ENCODE measurements at regions not wholly inside any gene's neighbourhood (a gene's known extent, or its start where the extent isn't known, plus 50 kb on each side); places are given as distances from the start of the nearest gene placed in this dataset.
"Not testable (repeated sequence)": the region's sequence is repeated elsewhere in the genome, so short reads cannot be mapped to it uniquely, and the experiment has no call there.

GRCh38 chr5:158458086-158458485, 599.1 kb upstream of the CLINT1 start:
- H3K4me3 ChIP-seq (ENCODE audit: low read depth, low read length): no peak overlapping the region
- TF ChIP-seq CTCF (IDR thresholded peaks at IDR 0.05; ENCODE audit: borderline replicate concordance, insufficient read depth, low read depth, low read length): no peak

- TF ChIP-seq CTCF (IDR thresholded peaks at IDR 0.05; ENCODE audit: borderline replicate concordance, insufficient read depth, low read depth, low read length): no peak
- no peak overlapping the region for H3K4me3 ChIP-seq (ENCODE audit: low read depth, low read length)
Measured at GRCh38 chr5:158456756-158457155, 597.8 kb upstream of the CLINT1 start.

GRCh38 chr5:158456241-158456640, 597.3 kb upstream of the CLINT1 start:
- TF ChIP-seq CTCF (IDR thresholded peaks at IDR 0.05; ENCODE audit: borderline replicate concordance, insufficient read depth, low read depth, low read length): no peak
- no peak overlapping the region for H3K4me3 ChIP-seq (ENCODE audit: low read depth, low read length)

GRCh38 chr5:158451993-158452672, 593.2 kb upstream of the CLINT1 start:
- no peak overlapping the region for H3K4me3 ChIP-seq (ENCODE audit: low read depth, low read length)
- no peak for TF ChIP-seq CTCF (IDR thresholded peaks at IDR 0.05; ENCODE audit: borderline replicate concordance, insufficient read depth, low read depth, low read length)

- no peak overlapping the region for H3K4me3 ChIP-seq (ENCODE audit: low read depth, low read length)
- TF ChIP-seq CTCF (IDR thresholded peaks at IDR 0.05; ENCODE audit: borderline replicate concordance, insufficient read depth, low read depth, low read length): no peak
Measured at GRCh38 chr5:158451203-158451992, 592.5 kb upstream of the CLINT1 start.

GRCh38 chr5:158450751-158451171, 591.8 kb upstream of the CLINT1 start:
- no peak overlapping the region for H3K4me3 ChIP-seq (ENCODE audit: low read depth, low read length)
- no peak for TF ChIP-seq CTCF (IDR thresholded peaks at IDR 0.05; ENCODE audit: borderline replicate concordance, insufficient read depth, low read depth, low read length)

- H3K4me3 ChIP-seq (ENCODE audit: low read depth, low read length): not testable (repeated sequence)
Measured at GRCh38 chr5:158446761-158447160, 587.8 kb upstream of the CLINT1 start.

GRCh38 chr5:158439204-158439603, 580.3 kb upstream of the CLINT1 start:
- H3K4me3 ChIP-seq (ENCODE audit: low read depth, low read length): not testable (repeated sequence)
